ENCODE measurements at regions not wholly inside any gene's neighbourhood (a gene's known extent, or its start where the extent isn't known, plus 50 kb on each side); places are given as distances from the start of the nearest gene placed in this dataset.

DNA sequence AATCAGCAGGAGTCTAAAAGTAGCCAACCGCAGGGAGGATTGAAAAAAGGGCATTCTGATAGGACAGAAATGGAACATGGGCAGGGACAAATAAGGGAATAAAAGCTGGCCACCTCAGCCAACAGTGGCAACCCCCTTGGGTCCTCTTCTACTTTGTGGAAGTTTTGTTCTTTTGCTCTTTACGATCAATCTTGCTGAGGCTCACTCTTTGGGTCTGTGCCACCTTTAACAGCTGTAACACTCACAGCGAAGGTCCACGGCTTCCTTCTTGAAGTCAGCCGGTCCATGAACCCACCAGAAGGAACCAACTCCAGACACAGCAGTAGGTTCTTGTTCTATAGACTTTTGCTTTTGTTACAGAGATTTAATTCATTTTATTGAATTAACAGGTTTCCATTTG is 285.4 kb upstream of the CDH20 start:
- Histone ChIP-seq H3K9me3 (no peaks in the 10 kb centered on the region), H3K27me3 (no peaks in the 10 kb centered on the region), H3K4me3 (ENCODE audit: low read depth, low read length) (no peak overlapping the region), H3K36me3 (no peaks in the 10 kb centered on the region), H3K4me1 (no peaks in the 10 kb centered on the region)
- no peak for DNase-seq
- no peak for TF ChIP-seq CTCF (IDR thresholded peaks at IDR 0.05; ENCODE audit: low read depth, low read length)

- H3K27me3 ChIP-seq, result no peaks in the 10 kb centered on the region
- TF ChIP-seq CTCF (IDR thresholded peaks at IDR 0.05; ENCODE audit: low read depth, low read length), result no peak
- DNase-seq, result no peak
Measured at GRCh38 chr18:61057443-61057842, 275.8 kb upstream of the CDH20 start.

DNA sequence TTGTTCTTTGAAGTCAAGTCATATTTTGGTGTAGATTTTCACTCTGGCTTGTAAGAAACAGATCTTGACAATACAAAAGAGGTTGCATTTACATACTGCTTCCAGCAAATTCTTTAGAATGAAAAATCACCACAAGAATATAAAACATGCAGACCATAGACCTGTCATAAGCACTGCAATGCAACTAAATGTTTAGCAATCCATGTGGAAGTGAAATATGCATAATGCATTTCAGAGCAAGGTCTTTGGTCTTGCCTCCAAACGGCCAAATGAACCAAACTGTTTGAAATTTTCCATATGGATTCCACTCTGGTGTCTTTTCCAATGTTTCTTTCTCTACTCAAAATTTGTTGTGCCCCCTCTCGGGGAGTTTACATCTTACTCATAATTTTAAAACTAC is 271.0 kb upstream of the CDH20 start:
- Histone ChIP-seq H3K4me1 (no peaks in the 10 kb centered on the region), H3K9me3 (no peaks in the 10 kb centered on the region), H3K4me3 (ENCODE audit: low read depth, low read length) (no peak overlapping the region), H3K36me3 (no peaks in the 10 kb centered on the region), H3K27me3 (no peaks in the 10 kb centered on the region)
- no peak for DNase-seq
- no peak for TF ChIP-seq CTCF (IDR thresholded peaks at IDR 0.05; ENCODE audit: low read depth, low read length)

More at GRCh38 chr18:61057443-61057842, 275.8 kb upstream of the CDH20 start:
- Histone ChIP-seq H3K4me1 (no peaks in the 10 kb centered on the region), H3K9me3 (no peaks in the 10 kb centered on the region), H3K4me3 (ENCODE audit: low read depth, low read length) (no peak overlapping the region), H3K36me3 (no peaks in the 10 kb centered on the region)

DNA sequence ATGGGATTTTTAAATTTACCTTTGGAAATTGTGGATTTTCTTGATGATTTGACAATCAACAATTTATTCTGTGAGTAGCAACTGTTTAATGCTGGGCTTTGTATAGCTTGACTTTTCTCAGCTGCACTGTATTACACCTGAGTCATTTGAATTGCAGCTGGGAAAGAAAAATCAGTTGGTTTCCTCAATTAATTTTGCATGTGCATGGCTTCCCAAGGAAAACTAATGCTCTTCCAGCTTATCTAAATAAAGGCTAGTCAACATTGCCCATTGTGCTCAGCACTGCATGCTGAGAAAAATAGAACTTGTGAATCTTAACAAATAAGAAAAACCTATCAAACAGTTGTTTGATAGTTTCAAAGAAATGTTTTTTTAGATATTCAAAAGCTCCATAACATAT is 268.3 kb upstream of the CDH20 start:
- Histone ChIP-seq H3K4me1 (no peaks in the 10 kb centered on the region), H3K4me3 (ENCODE audit: low read depth, low read length) (no peak overlapping the region), H3K36me3 (no peaks in the 10 kb centered on the region), H3K9me3 (no peaks in the 10 kb centered on the region), H3K27me3 (no peaks in the 10 kb centered on the region)
- DNase-seq, result no peak
- TF ChIP-seq CTCF (IDR thresholded peaks at IDR 0.05; ENCODE audit: low read depth, low read length), result no peak

DNA sequence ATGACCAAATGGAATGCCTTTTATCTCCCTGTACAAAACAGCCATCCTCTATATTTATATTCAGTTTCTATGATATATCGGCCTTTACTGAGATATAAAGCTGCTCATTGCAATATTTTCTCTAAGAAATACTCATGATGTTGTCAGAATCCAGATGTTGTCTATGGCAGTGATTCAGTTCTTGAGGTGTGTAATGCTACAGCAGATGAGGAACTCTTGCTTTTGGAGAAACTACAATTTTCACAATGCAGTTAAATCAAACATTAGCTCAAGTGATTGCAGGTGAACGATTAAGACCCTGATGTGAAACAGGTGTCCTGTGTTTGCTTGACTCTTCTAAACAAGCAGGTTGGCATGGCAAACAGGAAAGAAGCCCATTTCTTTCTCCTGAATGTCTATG is 256.2 kb upstream of the CDH20 start:
- Histone ChIP-seq H3K27me3 (no peaks in the 10 kb centered on the region), H3K4me1 (no peaks in the 10 kb centered on the region), H3K36me3 (no peaks in the 10 kb centered on the region), H3K4me3 (ENCODE audit: low read depth, low read length) (no peak overlapping the region), H3K9me3 (no peaks in the 10 kb centered on the region)
- TF ChIP-seq CTCF (IDR thresholded peaks at IDR 0.05; ENCODE audit: low read depth, low read length), result no peak
- no peak for DNase-seq

DNA sequence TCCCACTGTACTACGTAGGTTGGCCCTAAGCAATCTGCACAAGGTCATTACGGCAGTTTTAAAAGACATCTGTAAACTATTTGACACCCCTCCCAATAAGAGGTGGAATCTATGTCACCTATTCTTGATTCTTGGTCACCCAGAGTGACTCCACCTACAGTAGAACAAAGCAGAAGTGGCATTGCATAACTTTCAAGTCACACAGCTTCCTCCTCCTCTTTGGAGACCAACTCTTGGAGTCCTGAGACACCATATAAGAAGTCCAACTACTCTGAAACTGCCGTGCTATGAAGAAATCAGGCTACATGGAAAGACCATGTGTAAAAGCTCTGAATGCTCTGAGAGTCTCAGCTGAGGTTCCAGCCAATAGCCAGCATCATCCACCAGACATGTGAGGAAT is 253.5 kb upstream of the CDH20 start:
- Histone ChIP-seq H3K4me3 (ENCODE audit: low read depth, low read length) (no peak overlapping the region), H3K36me3 (no peaks in the 10 kb centered on the region), H3K27me3 (no peaks in the 10 kb centered on the region), H3K4me1 (no peaks in the 10 kb centered on the region), H3K9me3 (no peaks in the 10 kb centered on the region)
- no peak for TF ChIP-seq CTCF (IDR thresholded peaks at IDR 0.05; ENCODE audit: low read depth, low read length)
- no peak for DNase-seq
